A673 (cell line): ENCODE measurements at regions not wholly inside any gene's neighbourhood (a gene's known extent, or its start where the extent isn't known, plus 50 kb on each side); places are given as distances from the start of the nearest gene placed in this dataset.

Experiments
- EZH2 ChIP-seq: fragments of 200-600 bp; sonication (generic); IDR thresholded peaks from 2 replicates; pipeline ENCODE4 v1.6.1; 2017; ENCODE audit warnings: borderline replicate concordance, low read depth, mild to moderate bottlenecking, mixed read lengths, antibody characterized with exemption, low read length; ENCODE audit not compliant: poor library complexity, severe bottlenecking
- TF ChIP-seq, protein P1 (sequence below): fragments of 300-800, 200-600 bp; sonication (generic); conservative IDR thresholded peaks from 2 replicates; pipeline ENCODE4 v1.5.1; 2017; ENCODE audit warnings: low read depth, mild to moderate bottlenecking, antibody characterized with exemption, low read length, moderate library complexity, mixed read lengths

DNA sequence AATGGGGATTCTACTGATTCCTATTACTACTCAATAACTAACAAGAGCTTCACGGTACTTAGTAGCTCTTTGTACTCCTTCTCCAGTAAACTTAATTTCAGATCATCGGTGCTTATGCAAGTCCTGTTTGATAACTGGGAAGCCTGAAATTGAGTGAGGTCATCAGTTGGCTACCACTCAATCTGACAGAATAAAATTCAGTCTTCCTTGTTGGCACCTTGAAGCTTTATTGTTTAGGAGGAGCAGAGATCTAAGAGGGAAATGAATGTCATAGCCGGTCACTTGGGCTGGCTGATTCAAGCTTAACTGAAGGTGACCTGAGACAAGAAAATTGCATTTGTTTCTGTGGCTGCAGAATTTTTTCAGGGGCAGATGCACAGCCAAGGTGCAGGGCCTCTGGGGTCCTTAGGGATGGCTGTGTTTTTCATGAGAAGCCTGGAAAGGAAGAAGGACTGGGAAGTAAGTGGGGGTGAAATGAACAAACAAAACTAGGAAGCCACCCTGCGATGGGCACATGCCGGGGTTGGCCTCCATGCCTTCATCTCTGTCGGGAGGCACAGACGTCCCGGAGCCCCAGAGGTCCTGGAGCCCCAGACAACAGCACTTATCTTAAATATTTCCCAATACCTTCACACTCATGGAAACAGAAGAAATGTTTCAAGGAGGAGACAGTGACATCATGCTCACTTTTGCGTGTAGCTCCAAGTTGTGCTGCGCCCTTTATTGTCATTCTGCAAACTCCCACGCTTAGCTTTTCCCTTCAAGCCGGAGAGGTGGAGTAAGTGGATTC, 85.0 kb upstream of the KIF5B start:
- TF ChIP-seq, protein P1, sequence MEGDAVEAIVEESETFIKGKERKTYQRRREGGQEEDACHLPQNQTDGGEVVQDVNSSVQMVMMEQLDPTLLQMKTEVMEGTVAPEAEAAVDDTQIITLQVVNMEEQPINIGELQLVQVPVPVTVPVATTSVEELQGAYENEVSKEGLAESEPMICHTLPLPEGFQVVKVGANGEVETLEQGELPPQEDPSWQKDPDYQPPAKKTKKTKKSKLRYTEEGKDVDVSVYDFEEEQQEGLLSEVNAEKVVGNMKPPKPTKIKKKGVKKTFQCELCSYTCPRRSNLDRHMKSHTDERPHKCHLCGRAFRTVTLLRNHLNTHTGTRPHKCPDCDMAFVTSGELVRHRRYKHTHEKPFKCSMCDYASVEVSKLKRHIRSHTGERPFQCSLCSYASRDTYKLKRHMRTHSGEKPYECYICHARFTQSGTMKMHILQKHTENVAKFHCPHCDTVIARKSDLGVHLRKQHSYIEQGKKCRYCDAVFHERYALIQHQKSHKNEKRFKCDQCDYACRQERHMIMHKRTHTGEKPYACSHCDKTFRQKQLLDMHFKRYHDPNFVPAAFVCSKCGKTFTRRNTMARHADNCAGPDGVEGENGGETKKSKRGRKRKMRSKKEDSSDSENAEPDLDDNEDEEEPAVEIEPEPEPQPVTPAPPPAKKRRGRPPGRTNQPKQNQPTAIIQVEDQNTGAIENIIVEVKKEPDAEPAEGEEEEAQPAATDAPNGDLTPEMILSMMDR, result no peak
- TF ChIP-seq EZH2, result no peak
